HEK293T (cell line): ENCODE measurements at regions not wholly inside any gene's neighbourhood (a gene's known extent, or its start where the extent isn't known, plus 50 kb on each side); places are given as distances from the start of the nearest gene placed in this dataset.

Experiments used
- BHLHE40 ChIP-seq: fragments of 450-650 bp; IDR thresholded peaks from 2 replicates; pipeline ENCODE4 v1.6.1; 2016; ENCODE audit warnings: mild to moderate bottlenecking, moderate library complexity, borderline replicate concordance
- CTBP1 ChIP-seq: fragments of 450-650 bp; IDR thresholded peaks from 2 replicates; pipeline ENCODE4 v1.6.1; 2016; ENCODE audit warnings: borderline replicate concordance
- ELF4 ChIP-seq: fragments of 450-650 bp; IDR thresholded peaks from 2 replicates; pipeline ENCODE4 v1.6.1; 2017; ENCODE audit warnings: antibody characterized with exemption
- HDGF ChIP-seq: fragments of 450-650 bp; IDR thresholded peaks from 2 replicates; pipeline ENCODE4 v1.6.1; 2017; ENCODE audit warnings: antibody characterized with exemption, borderline replicate concordance
- SP1 ChIP-seq: fragments of 450-650 bp; IDR thresholded peaks from 2 replicates; pipeline ENCODE4 v1.6.1; 2017

DNA sequence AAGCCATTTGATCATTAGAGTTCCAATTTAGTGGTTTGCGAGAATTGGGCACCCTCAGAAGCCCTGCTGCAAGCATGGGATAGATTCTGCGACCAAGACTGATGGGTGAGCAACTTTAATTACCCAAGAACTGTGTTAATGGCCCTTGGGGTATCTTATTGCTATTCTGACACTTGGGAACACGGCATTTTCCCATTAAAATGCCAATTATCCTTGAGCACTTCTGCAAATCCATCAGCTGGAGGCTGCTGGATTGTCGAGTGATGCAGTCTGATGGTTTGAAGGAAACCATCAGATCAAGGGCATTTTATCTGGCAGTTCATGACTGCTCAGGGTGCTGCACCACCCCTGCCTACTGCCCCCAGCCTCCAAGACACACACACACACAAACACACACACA lies 183.6 kb upstream of the PROK2 start:
- TF ChIP-seq BHLHE40, result no peak
- no peak for TF ChIP-seq ELF4
- TF ChIP-seq CTBP1, result no peak
- TF ChIP-seq SP1, result no peak
- no peak for TF ChIP-seq HDGF
